Ectodermal cell (in vitro differentiated cells): ENCODE measurements at regions not wholly inside any gene's neighbourhood (a gene's known extent, or its start where the extent isn't known, plus 50 kb on each side); places are given as distances from the start of the nearest gene placed in this dataset.

ENCODE experiments used
- H3K27ac ChIP-seq: 2 replicates; pipeline ENCODE4 v1.7.0; 2013; ENCODE audit warnings: mild to moderate bottlenecking, low read depth, low read length; ENCODE audit not compliant: insufficient read depth, poor library complexity, severe bottlenecking
- H3K27me3 ChIP-seq: 2 replicates; pipeline ENCODE4 v1.7.0; 2013; ENCODE audit warnings: mild to moderate bottlenecking, low read length; ENCODE audit not compliant: insufficient read depth, control insufficient read depth, poor library complexity, severe bottlenecking
- H3K36me3 ChIP-seq: one replicate; pipeline ENCODE4 v1.7.0; 2013; ENCODE audit warnings: low read length; ENCODE audit not compliant: control insufficient read depth, insufficient read depth
- H3K4me1 ChIP-seq: one replicate; pipeline ENCODE4 v1.7.0; 2013; ENCODE audit warnings: low read length; ENCODE audit not compliant: control insufficient read depth, insufficient read depth
- H3K4me3 ChIP-seq: 2 replicates; pipeline ENCODE4 v1.7.0; 2013; ENCODE audit warnings: low read depth, low read length, control low read depth; ENCODE audit not compliant: insufficient read depth
- H3K9me3 ChIP-seq: 2 replicates; pipeline ENCODE4 v1.7.0; 2013; ENCODE audit warnings: mild to moderate bottlenecking, low read length, moderate library complexity; ENCODE audit not compliant: control insufficient read depth
- WGBS, 2 experiments: methylation state at CpG; one replicate each; pipeline ENCODE4 v1.1.7; 2013; ENCODE audit warnings: missing lambda C conversion rate in 2 of 2; 5-methylcytosine and 5-hydroxymethylcytosine counted together

DNA sequence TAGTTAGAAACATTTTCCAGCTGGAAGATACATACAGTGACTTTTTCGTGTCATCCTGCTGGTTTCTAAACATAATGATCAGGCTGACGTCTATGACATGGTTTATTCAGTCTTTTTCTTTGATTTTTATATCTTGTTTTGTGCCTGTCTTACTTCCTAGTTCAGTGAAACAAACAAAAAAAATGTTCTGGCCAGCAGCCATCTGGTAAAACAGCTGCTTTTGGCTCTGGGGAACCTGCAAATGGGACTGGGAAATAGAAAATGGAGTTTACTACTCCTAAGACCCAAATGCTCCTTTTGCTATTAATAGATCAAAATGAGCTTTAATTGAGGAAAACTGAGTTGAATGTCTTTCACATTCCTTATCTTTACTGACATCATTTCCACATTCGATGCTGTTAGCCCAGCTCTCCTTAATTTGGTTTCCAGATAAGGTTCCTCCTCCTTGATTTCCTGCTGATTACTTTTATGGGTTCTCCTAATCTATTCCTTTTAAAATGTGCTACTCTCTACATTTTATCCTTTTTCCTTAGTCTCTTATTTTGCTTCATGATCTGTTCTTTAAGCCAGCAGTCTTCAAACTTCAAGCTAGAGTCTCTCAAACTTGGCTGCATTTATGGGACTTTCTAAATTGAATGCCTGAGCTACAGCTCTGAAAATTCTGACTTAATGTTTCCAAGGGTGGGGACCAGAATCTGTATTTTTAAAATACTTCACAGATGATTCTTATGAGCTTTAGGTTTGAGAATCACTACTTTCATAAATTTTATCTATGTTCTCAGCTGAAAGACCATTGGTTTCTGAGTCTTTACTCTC is 499.5 kb downstream of the ANKRD50 start:
- Histone ChIP-seq H3K4me3 (no peak overlapping the region), H3K9me3 (no peaks in the 10 kb centered on the region), H3K36me3 (no peaks in the 10 kb centered on the region), H3K27me3 (no peaks in the 10 kb centered on the region), H3K27ac (no peak overlapping the region), H3K4me1 (no peaks in the 10 kb centered on the region)
- 86 to 92% methylated on average over 3 of the region's 3 CpGs for WGBS, 2 experiments

GRCh38 chr4:124219389-124219788 is 493.1 kb downstream of the ANKRD50 start:
- no peaks in the 10 kb centered on the region for H3K27me3 ChIP-seq
- H3K4me1 ChIP-seq, result no peaks in the 10 kb centered on the region
- WGBS, 2 experiments, result 86 to 100% methylated on average over 1 of the region's 1 CpG
- no peak overlapping the region for H3K4me3 ChIP-seq
- no peaks in the 10 kb centered on the region for H3K36me3 ChIP-seq
- no peak overlapping the region for H3K27ac ChIP-seq
- no peaks in the 10 kb centered on the region for H3K9me3 ChIP-seq

DNA sequence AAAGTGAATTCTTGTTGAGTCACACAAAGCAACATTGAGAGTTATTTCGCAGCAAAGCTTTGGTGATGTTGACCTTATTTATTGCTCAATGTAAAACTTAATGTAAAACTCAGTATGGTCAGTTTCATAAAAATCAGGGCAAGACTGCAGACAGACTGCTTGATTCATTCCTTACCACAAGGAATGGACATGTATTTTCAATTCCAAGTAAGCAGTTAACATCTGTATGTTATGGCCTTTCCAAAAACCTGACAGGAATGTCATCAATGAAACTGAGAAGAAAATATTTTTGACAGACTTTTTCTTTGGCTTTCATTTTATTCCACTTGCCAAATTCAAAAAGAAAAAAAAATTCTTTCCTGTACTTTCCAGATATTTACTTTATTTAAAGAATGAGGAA is 488.3 kb downstream of the ANKRD50 start:
- Histone ChIP-seq H3K4me1 (no peaks in the 10 kb centered on the region), H3K27me3 (no peaks in the 10 kb centered on the region), H3K4me3 (no peak overlapping the region), H3K9me3 (no peaks in the 10 kb centered on the region), H3K27ac (no peak overlapping the region), H3K36me3 (no peaks in the 10 kb centered on the region)
- 88 to 100% methylated on average over 1 of the region's 1 CpG for WGBS, 2 experiments

GRCh38 chr4:124227981-124228380 is 484.6 kb downstream of the ANKRD50 start:
- Histone ChIP-seq H3K27ac (no peak overlapping the region), H3K4me1 (no peaks in the 10 kb centered on the region), H3K36me3 (no peaks in the 10 kb centered on the region), H3K9me3 (no peaks in the 10 kb centered on the region), H3K27me3 (no peaks in the 10 kb centered on the region), H3K4me3 (no peak overlapping the region)

DNA sequence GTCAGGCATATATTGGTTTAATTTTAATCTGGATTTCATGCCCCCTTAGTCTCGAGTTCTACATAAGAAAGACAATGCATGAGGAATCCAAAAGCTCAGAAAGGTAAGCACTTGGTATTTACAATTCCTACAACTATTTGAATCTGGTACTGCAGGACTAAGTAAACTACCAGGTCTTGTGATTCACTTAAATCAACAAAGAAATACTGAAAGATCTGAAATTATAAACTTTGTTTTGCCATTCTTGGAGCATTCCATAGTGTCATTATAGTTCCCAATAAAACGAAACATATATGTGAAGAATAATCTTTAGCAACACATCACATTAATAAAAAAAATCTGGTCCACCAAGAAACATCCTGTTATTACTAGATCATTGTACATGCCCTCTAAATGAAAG is 482.3 kb downstream of the ANKRD50 start:
- Histone ChIP-seq H3K9me3 (no peaks in the 10 kb centered on the region), H3K27me3 (no peaks in the 10 kb centered on the region), H3K36me3 (no peaks in the 10 kb centered on the region), H3K4me3 (no peak overlapping the region), H3K27ac (no peak overlapping the region), H3K4me1 (no peaks in the 10 kb centered on the region)
- WGBS, 2 experiments, result 85 to 86% methylated on average over 1 to 2 of the region's 2 CpGs

DNA sequence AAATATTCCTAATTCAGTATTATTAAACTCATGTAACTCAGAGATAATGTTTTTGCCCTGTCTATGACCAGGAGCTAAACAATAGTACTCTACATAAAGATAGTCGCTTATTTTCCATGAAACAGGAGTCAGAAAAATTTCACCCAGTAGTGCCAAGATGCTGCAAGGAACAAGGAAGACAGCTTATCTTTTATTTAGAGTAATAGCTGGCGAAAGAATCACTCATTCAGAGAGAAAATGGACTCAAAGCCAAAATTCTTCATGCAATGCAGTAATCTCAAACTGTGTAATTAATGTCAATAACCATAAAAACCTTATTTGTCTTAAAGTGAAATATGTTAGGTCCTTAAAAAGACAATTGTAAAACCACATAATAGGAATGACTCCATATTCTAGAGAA is 477.8 kb downstream of the ANKRD50 start:
- WGBS, 2 experiments, result 92 to 93% methylated on average over 1 to 2 of the region's 2 CpGs
- Histone ChIP-seq H3K9me3 (no peaks in the 10 kb centered on the region), H3K4me3 (no peak overlapping the region), H3K4me1 (no peaks in the 10 kb centered on the region), H3K27me3 (no peaks in the 10 kb centered on the region), H3K27ac (no peak overlapping the region), H3K36me3 (no peaks in the 10 kb centered on the region)

DNA sequence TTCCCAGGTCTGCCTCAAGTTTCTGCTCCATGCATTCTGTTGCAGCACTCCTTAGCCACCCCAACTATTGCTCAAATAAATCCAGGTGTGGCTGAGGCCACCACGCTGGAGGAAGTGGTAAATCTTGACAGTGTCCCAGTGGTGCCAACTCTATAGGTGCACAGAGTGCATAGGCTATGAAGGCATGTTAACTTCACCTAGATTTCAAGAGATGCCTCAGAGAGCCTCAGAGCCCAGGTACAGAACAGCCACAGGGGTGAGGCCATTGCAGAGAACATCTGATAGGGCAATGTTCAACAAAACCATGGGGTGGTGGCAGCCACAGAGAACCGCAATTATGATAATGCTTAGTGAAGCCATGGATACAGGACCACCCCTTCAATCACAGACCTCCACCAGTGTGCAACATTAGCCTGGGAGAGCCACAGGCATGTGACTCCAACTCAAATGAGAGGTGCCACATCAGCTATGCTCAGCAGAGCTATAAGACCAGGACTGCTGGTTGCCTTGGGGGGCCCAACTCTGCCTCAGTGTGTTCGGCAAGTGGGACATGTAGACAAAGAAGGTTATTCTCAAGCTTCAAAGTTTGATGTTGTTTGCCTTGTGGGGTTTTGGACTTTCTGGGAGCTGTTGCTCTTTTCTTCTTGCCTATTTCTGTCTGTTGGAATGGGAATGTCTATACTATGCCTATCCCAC is 468.7 kb downstream of the ANKRD50 start:
- Histone ChIP-seq H3K27ac (no peak overlapping the region), H3K4me1 (no peaks in the 10 kb centered on the region)
- WGBS, 2 experiments, result 88 to 92% methylated on average over 3 of the region's 3 CpGs

GRCh38 chr4:124253080-124253479 is 459.5 kb downstream of the ANKRD50 start:
- H3K9me3 ChIP-seq, result no peaks in the 10 kb centered on the region
- no peak overlapping the region for H3K4me3 ChIP-seq
- no peaks in the 10 kb centered on the region for H3K27me3 ChIP-seq
- no peaks in the 10 kb centered on the region for H3K36me3 ChIP-seq
- no peaks in the 10 kb centered on the region for H3K4me1 ChIP-seq
- H3K27ac ChIP-seq, result no peak overlapping the region

More for the DNA sequence above, 468.7 kb downstream of the ANKRD50 start:
- no peak overlapping the region for H3K4me3 ChIP-seq
- H3K27me3 ChIP-seq, result no peaks in the 10 kb centered on the region
- no peaks in the 10 kb centered on the region for H3K9me3 ChIP-seq
- no peaks in the 10 kb centered on the region for H3K36me3 ChIP-seq

DNA sequence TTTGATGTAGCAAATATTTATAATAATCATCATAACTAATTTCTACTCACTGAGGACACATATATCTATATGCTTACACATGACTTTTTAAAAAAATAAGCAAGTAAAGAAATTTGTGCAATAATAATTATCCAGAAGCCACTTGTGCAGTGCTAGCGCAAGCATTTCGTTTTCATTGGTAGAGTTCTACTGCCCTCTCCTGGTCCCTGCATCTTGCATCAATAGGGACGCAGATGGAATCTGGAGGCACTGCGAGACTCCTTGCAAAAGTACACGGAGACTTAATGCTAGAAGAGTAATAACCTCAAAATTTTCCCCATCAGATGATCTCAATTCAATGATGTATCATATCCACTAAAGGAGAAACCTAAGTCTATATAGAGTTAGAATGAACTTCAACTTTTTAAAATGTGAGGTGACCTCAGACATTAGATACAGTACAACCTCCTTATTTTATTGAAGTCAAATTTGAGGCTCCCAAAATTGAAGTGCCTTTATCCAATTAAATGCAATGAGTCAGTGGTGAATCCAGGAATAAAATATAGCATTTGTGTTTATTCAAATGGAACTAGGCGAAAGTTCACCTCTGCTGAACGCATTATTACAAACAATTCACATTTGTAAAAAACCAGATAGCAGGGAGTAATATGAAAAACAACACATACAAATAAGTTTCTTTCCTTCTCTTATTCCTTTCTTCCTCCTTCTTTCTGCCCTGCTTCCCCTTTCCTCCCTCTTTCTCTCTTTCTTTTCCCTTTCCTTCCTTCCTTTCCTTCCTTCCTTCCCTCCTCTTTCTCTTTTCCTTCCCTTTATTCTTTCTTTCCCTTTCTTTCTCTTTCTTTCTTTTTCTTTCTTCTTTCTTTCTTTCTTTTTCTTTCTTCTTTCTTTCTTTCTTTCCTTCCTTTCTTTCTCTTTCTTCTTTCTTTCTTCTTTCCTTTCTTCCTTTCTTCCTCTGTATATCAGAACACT is 450.0 kb downstream of the ANKRD50 start:
- 36 to 42% methylated on average over 7 of the region's 7 CpGs for WGBS, 2 experiments
- Histone ChIP-seq H3K4me3 (no peak overlapping the region), H3K36me3 (no peaks in the 10 kb centered on the region)

GRCh38 chr4:124265701-124266100 is 446.8 kb downstream of the ANKRD50 start:
- Histone ChIP-seq H3K4me3 (no peak overlapping the region), H3K36me3 (no peaks in the 10 kb centered on the region), H3K9me3 (no peaks in the 10 kb centered on the region), H3K4me1 (no peaks in the 10 kb centered on the region), H3K27ac (no peak overlapping the region), H3K27me3 (no peaks in the 10 kb centered on the region)
- WGBS, 2 experiments, result 93 to 100% methylated on average over 1 of the region's 1 CpG

More for the DNA sequence above, 450.0 kb downstream of the ANKRD50 start:
- no peak overlapping the region for H3K27ac ChIP-seq
- no peaks in the 10 kb centered on the region for H3K4me1 ChIP-seq
- no peaks in the 10 kb centered on the region for H3K9me3 ChIP-seq
- H3K27me3 ChIP-seq, result no peaks in the 10 kb centered on the region
